ENCODE measurements at regions not wholly inside any gene's neighbourhood (a gene's known extent, or its start where the extent isn't known, plus 50 kb on each side); places are given as distances from the start of the nearest gene placed in this dataset.

- Mint-ChIP-seq H3K4me1 (ENCODE audit: unreplicated experiment) (no peaks in the 10 kb centered on the region), H3K9me3 (ENCODE audit: unreplicated experiment) (no peaks in the 10 kb centered on the region), H3K27ac (ENCODE audit: unreplicated experiment) (no peak overlapping the region), H3K36me3 (ENCODE audit: low read depth, unreplicated experiment) (no peaks in the 10 kb centered on the region), H3K4me3 (ENCODE audit: unreplicated experiment) (no peak overlapping the region), H3K27me3 (ENCODE audit: unreplicated experiment) (peaks cover 2% of the 10 kb centered on the region)
- no peak for DNase-seq (ENCODE audit: low spot score)
- TF ChIP-seq CTCF (IDR thresholded peaks at IDR 0.05; ENCODE audit: unreplicated experiment), result no peak
Observed at GRCh38 chr10:10967029-10967428, 50.6 kb upstream of the CELF2 start.

- Mint-ChIP-seq H3K9me3 (ENCODE audit: unreplicated experiment) (no peaks in the 10 kb centered on the region), H3K27ac (ENCODE audit: unreplicated experiment) (no peak overlapping the region), H3K36me3 (ENCODE audit: low read depth, unreplicated experiment) (no peaks in the 10 kb centered on the region), H3K4me3 (ENCODE audit: unreplicated experiment) (no peak overlapping the region), H3K27me3 (ENCODE audit: unreplicated experiment) (peaks cover 2% of the 10 kb centered on the region), H3K4me1 (ENCODE audit: unreplicated experiment) (no peaks in the 10 kb centered on the region)
- no peak for TF ChIP-seq CTCF (IDR thresholded peaks at IDR 0.05; ENCODE audit: unreplicated experiment)
- DNase-seq (ENCODE audit: low spot score), result no peak
Observed at GRCh38 chr10:10967581-10968256, 50.0 kb upstream of the CELF2 start.
